ENCODE measurements at regions not wholly inside any gene's neighbourhood (a gene's known extent, or its start where the extent isn't known, plus 50 kb on each side); places are given as distances from the start of the nearest gene placed in this dataset.

- Histone ChIP-seq H3K36me3 (no peaks in the 10 kb centered on the region), H3K27me3 (no peaks in the 10 kb centered on the region), H3K9me3 (no peaks in the 10 kb centered on the region), H3K4me1 (ENCODE audit: insufficient read depth) (no peaks in the 10 kb centered on the region), H3K27ac (no peak overlapping the region), H3K4me3 (no peak overlapping the region)
- WGBS, 3 donors: 90 to 95% (median 94%) methylated on average over 1 of the region's 1 CpG
- intact Hi-C loops (cut with DNase I): no loop called here
- no peak for TF ChIP-seq POLR2A (IDR thresholded peaks at IDR 0.05)
- TF ChIP-seq EP300 (IDR thresholded peaks at IDR 0.05): no peak
- TF ChIP-seq CTCF (IDR thresholded peaks at IDR 0.05): no peak
- no peak for DNase-seq
Observed at GRCh38 chr4:111296466-111296865, 673.6 kb upstream of the PITX2 start.

- TF ChIP-seq EP300 (IDR thresholded peaks at IDR 0.05) (no peak), POLR2A (IDR thresholded peaks at IDR 0.05) (no peak), CTCF (IDR thresholded peaks at IDR 0.05) (no peak)
- intact Hi-C loops (cut with DNase I): no loop called here
- DNase-seq: no peak
- Histone ChIP-seq H3K27me3 (no peaks in the 10 kb centered on the region), H3K9me3 (no peaks in the 10 kb centered on the region), H3K4me3 (no peak overlapping the region), H3K4me1 (ENCODE audit: insufficient read depth) (no peaks in the 10 kb centered on the region), H3K36me3 (no peaks in the 10 kb centered on the region), H3K27ac (no peak overlapping the region)
Observed at GRCh38 chr4:111303806-111304205, 680.9 kb upstream of the PITX2 start.

GRCh38 chr4:111323496-111323895, 700.6 kb upstream of the PITX2 start:
- H3K9me3 ChIP-seq: no peaks in the 10 kb centered on the region
- no peak for DNase-seq
- H3K4me1 ChIP-seq (ENCODE audit: insufficient read depth): no peaks in the 10 kb centered on the region
- intact Hi-C loops (cut with DNase I): no loop called here
- H3K27me3 ChIP-seq: no peaks in the 10 kb centered on the region
- no peaks in the 10 kb centered on the region for H3K36me3 ChIP-seq
- 45 to 59% (median 52%) methylated on average over 6 of the region's 6 CpGs for WGBS, 3 donors
- no peak for TF ChIP-seq EP300 (IDR thresholded peaks at IDR 0.05)
- no peak for TF ChIP-seq POLR2A (IDR thresholded peaks at IDR 0.05)
- TF ChIP-seq CTCF (IDR thresholded peaks at IDR 0.05): no peak
- H3K4me3 ChIP-seq: no peak overlapping the region
- H3K27ac ChIP-seq: no peak overlapping the region

GRCh38 chr4:111323916-111324315, 701.0 kb upstream of the PITX2 start:
- no peak for DNase-seq
- no peaks in the 10 kb centered on the region for H3K9me3 ChIP-seq
- WGBS, 3 donors: 69 to 82% (median 77%) methylated on average over 3 of the region's 3 CpGs
- H3K27ac ChIP-seq: no peak overlapping the region
- H3K4me1 ChIP-seq (ENCODE audit: insufficient read depth): no peaks in the 10 kb centered on the region
- no peak overlapping the region for H3K4me3 ChIP-seq
- intact Hi-C loops (cut with DNase I): no loop called here
- H3K36me3 ChIP-seq: no peaks in the 10 kb centered on the region
- no peak for TF ChIP-seq EP300 (IDR thresholded peaks at IDR 0.05)
- TF ChIP-seq CTCF (IDR thresholded peaks at IDR 0.05): no peak
- TF ChIP-seq POLR2A (IDR thresholded peaks at IDR 0.05): no peak
- H3K27me3 ChIP-seq: no peaks in the 10 kb centered on the region

- H3K9me3 ChIP-seq: no peaks in the 10 kb centered on the region
- no peaks in the 10 kb centered on the region for H3K4me1 ChIP-seq (ENCODE audit: insufficient read depth)
- no peaks in the 10 kb centered on the region for H3K27me3 ChIP-seq
- H3K36me3 ChIP-seq: no peaks in the 10 kb centered on the region
- no peak for DNase-seq
- TF ChIP-seq POLR2A (IDR thresholded peaks at IDR 0.05) (no peak), CTCF (IDR thresholded peaks at IDR 0.05) (no peak), EP300 (IDR thresholded peaks at IDR 0.05) (no peak)
- intact Hi-C loops (cut with DNase I): no loop called here
- 71 to 81% (median 77%) methylated on average over 1 of the region's 1 CpG for WGBS, 3 donors
- no peak overlapping the region for H3K4me3 ChIP-seq
- no peak overlapping the region for H3K27ac ChIP-seq
Observed at GRCh38 chr4:111326450-111326849, 703.6 kb upstream of the PITX2 start.
